Spinal cord (tissue), 9 donors: ENCODE measurements at regions not wholly inside any gene's neighbourhood (a gene's known extent, or its start where the extent isn't known, plus 50 kb on each side); places are given as distances from the start of the nearest gene placed in this dataset.

ENCODE experiments used
- DNase-seq, 6 donors: peaks; one replicate each; pipeline versions ENCODE4 v3.0.0 to v3.0.0-alpha.2; 2013 to 2015; ENCODE audit warnings: low spot score in 6 of 6, low read depth in 4 of 6
- H3K27ac ChIP-seq: one replicate; pipeline ENCODE4 v1.5.1; 2013; ENCODE audit warnings: low read depth, low read length, control low read depth
- H3K27me3 ChIP-seq: one replicate; pipeline ENCODE4 v1.6.1; 2013; ENCODE audit warnings: low read length; ENCODE audit not compliant: control insufficient read depth, insufficient read depth
- H3K36me3 ChIP-seq: one replicate; pipeline ENCODE4 v1.6.1; 2013; ENCODE audit warnings: low read length; ENCODE audit not compliant: control insufficient read depth, insufficient read depth
- H3K4me1 ChIP-seq: one replicate; pipeline ENCODE4 v1.6.1; 2013; ENCODE audit warnings: low read length; ENCODE audit not compliant: control insufficient read depth, insufficient read depth
- H3K4me3 ChIP-seq: one replicate; pipeline ENCODE4 v1.5.1; 2013; ENCODE audit warnings: low read depth, low read length, control low read depth
- H3K9me3 ChIP-seq: one replicate; pipeline ENCODE4 v1.6.1; 2013; ENCODE audit warnings: low read length; ENCODE audit not compliant: control insufficient read depth, insufficient read depth
- WGBS: methylation state at CpG from one replicate; pipeline ENCODE4 v1.1.5; 2013; ENCODE audit warnings: missing lambda C conversion rate; ENCODE audit not compliant: insufficient coverage; 5-methylcytosine and 5-hydroxymethylcytosine counted together
- donor health status: healthy.

DNA sequence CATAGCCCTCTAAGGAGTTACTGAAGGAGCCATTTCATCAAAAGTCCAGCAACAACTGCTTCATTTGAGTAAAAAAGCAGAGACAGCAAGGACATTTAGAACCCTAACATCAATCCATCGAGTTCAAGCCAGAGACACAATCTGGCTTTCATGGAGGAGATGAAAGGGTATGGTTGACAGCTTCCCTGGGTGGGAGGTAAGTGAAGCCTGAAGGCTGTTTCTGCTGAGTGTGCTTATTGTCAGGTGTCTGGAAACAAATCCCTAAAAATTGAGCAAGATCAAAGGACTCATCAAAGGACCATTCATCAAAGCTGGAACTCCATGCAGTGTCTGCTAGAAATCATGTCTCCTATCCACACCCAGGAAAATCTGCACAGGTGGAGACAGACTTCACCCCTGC lies 104.4 kb upstream of the CCDC196 start:
- 20% methylated on average over 1 of the region's 1 CpG for WGBS
- Histone ChIP-seq H3K4me3 (no peak overlapping the region), H3K9me3 (no peaks in the 10 kb centered on the region), H3K36me3 (no peaks in the 10 kb centered on the region), H3K4me1 (no peaks in the 10 kb centered on the region), H3K27ac (no peak overlapping the region), H3K27me3 (no peaks in the 10 kb centered on the region)
- DNase-seq, result no peak

DNA sequence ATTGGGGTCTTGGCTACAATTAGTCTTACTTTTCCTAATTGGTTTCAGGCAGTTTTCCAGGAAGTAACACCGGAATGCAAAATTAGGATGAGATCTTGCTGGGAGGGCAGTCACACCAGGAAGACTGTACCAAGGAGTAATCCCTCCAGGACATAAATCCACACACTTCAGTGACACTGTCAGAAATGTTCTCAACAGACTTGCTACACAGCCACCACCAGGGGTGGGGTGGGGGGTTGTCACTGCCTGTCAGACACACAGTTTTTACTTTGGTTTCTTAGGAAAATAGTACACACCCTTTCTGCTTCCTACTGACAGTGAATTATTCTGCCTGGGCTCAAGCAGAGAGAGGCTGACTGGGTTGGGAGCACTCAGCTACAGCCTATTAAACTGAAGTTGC lies 102.9 kb upstream of the CCDC196 start:
- H3K4me3 ChIP-seq, result no peak overlapping the region
- WGBS, result no CpG with 5 or more reads among the region's 1 CpG
- H3K36me3 ChIP-seq, result no peaks in the 10 kb centered on the region
- no peaks in the 10 kb centered on the region for H3K9me3 ChIP-seq
- H3K27me3 ChIP-seq, result no peaks in the 10 kb centered on the region
- peak in 2 of 6 donors; percentile 58 to 67 for DNase-seq
- no peak overlapping the region for H3K27ac ChIP-seq
- no peaks in the 10 kb centered on the region for H3K4me1 ChIP-seq

DNA sequence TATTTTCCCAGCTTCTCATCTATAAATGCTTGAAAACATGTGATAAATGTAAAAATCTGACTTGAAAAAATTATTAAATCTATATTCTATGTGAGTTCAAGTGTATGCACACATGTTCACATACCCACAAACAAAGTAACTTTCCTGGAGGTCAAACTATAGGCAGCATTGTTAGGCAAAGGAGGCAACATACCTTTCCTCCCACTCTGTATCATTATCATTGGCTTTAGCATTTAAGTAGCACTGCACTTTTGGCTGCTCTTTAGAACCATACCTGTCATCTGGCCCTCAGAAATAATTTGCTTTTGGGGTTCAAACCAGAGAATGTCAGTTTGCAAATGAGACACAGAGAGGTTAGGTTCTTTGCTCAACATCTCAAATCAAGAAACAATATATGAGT lies 102.4 kb upstream of the CCDC196 start:
- DNase-seq, result no peak
- H3K4me1 ChIP-seq, result peaks cover 2% of the 10 kb centered on the region

DNA sequence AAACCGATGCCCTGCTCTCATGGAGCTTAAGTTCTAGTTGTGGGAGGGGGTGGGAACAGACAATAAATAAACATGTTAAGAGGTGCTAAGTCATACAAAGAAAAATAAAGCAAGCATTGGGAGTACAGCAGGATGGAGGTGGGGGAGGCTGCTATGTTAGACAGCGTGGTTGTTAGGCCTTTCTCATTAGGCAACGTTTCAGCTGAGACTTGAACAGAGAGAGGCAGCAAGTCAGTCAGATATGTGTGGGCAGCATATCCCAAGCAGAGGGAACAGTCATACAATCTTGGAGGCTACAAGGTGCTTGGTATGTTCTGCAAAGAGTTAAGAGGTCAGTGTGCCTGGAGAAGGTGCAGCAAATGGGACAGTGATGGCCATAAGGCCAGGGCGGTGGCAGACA lies 97.7 kb upstream of the CCDC196 start:
- no peaks in the 10 kb centered on the region for H3K36me3 ChIP-seq
- peaks cover 3% of the 10 kb centered on the region for H3K4me1 ChIP-seq
- no peak overlapping the region for H3K4me3 ChIP-seq
- 78% methylated on average over 4 of the region's 4 CpGs for WGBS
- no peaks in the 10 kb centered on the region for H3K27me3 ChIP-seq
- no peak for DNase-seq
- no peak overlapping the region for H3K27ac ChIP-seq
- H3K9me3 ChIP-seq, result no peaks in the 10 kb centered on the region

More for the DNA sequence above, 102.4 kb upstream of the CCDC196 start:
- Histone ChIP-seq H3K9me3 (no peaks in the 10 kb centered on the region), H3K4me3 (no peak overlapping the region), H3K27me3 (no peaks in the 10 kb centered on the region), H3K27ac (no peak overlapping the region), H3K36me3 (no peaks in the 10 kb centered on the region)

DNA sequence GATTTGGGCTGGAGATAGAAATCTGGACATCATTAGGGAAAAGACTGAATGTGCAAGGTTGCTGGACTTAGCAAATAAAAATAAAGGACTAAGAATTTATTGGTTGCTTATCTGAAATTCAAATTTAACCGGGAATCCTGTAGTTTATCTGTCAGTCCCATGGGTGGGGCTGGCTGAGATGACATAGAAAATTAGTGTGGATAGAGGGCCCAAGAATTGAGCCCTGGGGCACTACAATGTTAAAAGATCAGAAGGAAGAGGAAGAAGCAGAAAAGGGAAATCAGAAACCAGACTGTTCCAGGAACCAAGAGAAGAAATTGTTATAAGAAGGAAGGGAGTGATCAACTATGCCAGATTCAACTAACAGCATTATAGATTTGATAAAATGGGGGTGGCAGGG lies 96.7 kb upstream of the CCDC196 start:
- Histone ChIP-seq H3K4me1 (peaks cover 3% of the 10 kb centered on the region), H3K36me3 (no peaks in the 10 kb centered on the region), H3K27me3 (no peaks in the 10 kb centered on the region), H3K4me3 (no peak overlapping the region), H3K9me3 (no peaks in the 10 kb centered on the region), H3K27ac (no peak overlapping the region)
- no peak for DNase-seq
- WGBS, result 100% methylated on average over 1 of the region's 1 CpG

DNA sequence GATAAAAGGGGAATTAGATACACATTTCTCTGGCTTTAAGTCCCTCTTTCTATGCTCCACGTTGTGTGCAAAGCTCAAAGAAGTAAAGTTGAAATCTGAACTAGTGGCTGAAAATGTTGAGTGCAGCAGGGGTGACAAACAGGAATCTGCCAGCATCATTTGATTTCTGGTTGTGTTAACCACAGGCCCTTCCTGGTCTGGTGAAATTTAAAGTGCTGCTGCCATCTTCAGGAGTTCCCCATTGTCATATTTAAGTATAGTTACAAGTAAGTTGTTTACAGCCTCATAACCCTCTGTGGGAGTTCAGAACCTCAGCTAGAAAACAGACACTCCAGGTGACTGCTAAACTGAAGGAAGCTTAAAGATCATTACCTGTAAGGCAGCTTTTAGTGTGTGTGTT lies 90.9 kb upstream of the CCDC196 start:
- peak in 2 of 6 donors; percentile 33 to 78 for DNase-seq
- WGBS, result no CpG with 5 or more reads among the region's 1 CpG

DNA sequence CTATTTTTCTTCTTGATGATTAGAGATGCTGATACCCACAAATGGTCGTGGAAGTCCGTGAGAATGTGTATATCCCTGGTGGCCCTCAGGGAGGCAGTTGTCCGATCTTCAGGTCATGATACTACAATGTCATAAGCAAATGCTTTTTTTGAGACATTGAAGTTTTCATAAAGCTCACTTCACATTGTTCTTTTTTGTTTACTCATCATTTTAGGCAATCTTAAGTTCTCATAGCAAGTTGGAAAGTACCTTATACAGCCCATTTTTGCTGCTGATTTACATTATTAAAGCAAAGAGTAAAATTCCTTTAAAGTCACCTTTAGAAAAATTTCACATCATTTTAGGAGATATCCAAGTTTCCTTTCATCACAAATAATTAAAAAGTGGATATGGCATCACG lies 90.0 kb upstream of the CCDC196 start:
- 95% methylated on average over 3 of the region's 4 CpGs for WGBS
- Histone ChIP-seq H3K27me3 (no peaks in the 10 kb centered on the region), H3K36me3 (no peaks in the 10 kb centered on the region), H3K4me3 (no peak overlapping the region), H3K9me3 (no peaks in the 10 kb centered on the region), H3K27ac (no peak overlapping the region), H3K4me1 (no peaks in the 10 kb centered on the region)
- DNase-seq, result no peak

More for the DNA sequence above, 90.9 kb upstream of the CCDC196 start:
- Histone ChIP-seq H3K9me3 (no peaks in the 10 kb centered on the region), H3K4me3 (no peak overlapping the region), H3K36me3 (no peaks in the 10 kb centered on the region), H3K27me3 (no peaks in the 10 kb centered on the region), H3K4me1 (no peaks in the 10 kb centered on the region), H3K27ac (no peak overlapping the region)

DNA sequence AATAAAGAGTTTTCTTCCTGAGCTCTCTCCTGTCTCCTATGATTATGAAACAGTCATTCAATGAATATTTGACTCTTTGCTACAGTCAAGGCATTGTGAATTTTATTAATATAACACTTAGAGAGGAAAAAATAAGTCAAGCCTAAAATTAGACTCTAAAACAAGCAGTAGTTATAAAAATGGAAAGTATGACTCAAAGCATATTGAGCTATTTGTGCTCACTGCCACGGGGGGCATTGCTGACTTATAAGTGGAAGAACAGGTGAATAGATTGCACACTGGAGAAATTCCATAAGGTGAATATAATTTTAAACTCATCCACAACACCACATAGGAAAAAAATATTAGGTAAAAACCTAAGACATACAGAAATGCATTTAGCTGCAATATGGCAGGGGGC lies 87.7 kb upstream of the CCDC196 start:
- Histone ChIP-seq H3K36me3 (no peaks in the 10 kb centered on the region), H3K27me3 (no peaks in the 10 kb centered on the region), H3K4me3 (no peak overlapping the region), H3K4me1 (no peaks in the 10 kb centered on the region), H3K27ac (no peak overlapping the region), H3K9me3 (no peaks in the 10 kb centered on the region)
- peak in 1 of 6 donors; percentile 50 for DNase-seq
- WGBS, result no CpG with 5 or more reads among the region's 1 CpG

DNA sequence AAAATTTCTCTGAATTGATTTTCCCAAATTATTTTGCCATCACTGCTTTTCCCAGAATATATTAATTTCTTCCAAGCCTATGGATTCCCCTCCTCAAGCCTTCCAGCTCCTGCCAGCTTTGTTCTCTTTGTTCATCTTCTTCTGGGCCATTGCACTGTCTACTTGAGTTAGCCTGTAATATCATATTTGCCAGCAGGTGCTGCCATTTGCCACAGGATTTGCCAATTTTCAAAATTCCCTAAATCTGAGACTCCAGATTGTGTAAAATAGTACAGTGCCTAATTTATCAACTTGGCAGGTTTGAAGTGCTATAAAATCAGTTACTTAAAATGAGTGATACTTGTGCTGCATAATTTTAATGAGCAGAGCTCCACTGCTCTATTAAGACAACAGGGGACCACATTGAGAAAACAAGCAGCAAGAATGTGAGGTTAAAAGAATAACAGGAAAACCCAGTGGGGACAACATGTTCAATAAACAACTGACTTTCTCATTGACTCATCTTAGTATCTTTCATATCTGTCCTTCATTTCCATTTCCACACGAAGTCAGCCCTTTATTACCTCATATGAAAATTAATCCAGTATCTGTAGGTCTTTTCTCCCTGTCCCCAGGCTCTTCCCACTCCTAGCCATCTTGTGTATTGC lies 84.6 kb upstream of the CCDC196 start:
- Histone ChIP-seq H3K9me3 (no peaks in the 10 kb centered on the region), H3K27ac (no peak overlapping the region), H3K27me3 (no peaks in the 10 kb centered on the region), H3K4me1 (no peaks in the 10 kb centered on the region), H3K4me3 (no peak overlapping the region), H3K36me3 (no peaks in the 10 kb centered on the region)
- WGBS, result 50% methylated on average over 1 of the region's 1 CpG
- DNase-seq, result peak in 2 of 6 donors; percentile 83 to 90

DNA sequence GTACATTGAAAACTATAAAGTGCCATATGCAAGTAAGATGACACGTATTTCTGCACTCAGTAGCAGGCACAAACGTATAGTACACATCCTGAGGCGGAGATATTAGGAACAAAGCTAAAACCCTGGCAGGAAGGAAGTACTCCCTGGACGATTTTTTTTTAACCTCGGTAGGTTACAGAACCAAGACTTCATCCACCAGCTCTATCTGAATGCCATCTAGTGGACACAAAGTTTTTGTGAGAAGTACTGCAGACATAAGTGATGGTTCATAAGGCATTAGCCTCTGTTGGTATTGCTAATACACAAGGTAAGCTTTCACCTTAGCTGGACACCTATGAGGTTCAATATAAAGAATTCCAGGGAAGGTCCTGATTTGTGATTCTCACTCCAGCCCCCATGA lies 83.0 kb upstream of the CCDC196 start:
- no peaks in the 10 kb centered on the region for H3K27me3 ChIP-seq
- DNase-seq, result peak in 2 of 6 donors; percentile 49 to 70
- H3K36me3 ChIP-seq, result no peaks in the 10 kb centered on the region
- H3K4me3 ChIP-seq, result no peak overlapping the region
- H3K27ac ChIP-seq, result no peak overlapping the region
- no peaks in the 10 kb centered on the region for H3K9me3 ChIP-seq
- no peaks in the 10 kb centered on the region for H3K4me1 ChIP-seq
- 58% methylated on average over 4 of the region's 5 CpGs for WGBS
